ENCODE measurements at regions not wholly inside any gene's neighbourhood (a gene's known extent, or its start where the extent isn't known, plus 50 kb on each side); places are given as distances from the start of the nearest gene placed in this dataset.

DNA sequence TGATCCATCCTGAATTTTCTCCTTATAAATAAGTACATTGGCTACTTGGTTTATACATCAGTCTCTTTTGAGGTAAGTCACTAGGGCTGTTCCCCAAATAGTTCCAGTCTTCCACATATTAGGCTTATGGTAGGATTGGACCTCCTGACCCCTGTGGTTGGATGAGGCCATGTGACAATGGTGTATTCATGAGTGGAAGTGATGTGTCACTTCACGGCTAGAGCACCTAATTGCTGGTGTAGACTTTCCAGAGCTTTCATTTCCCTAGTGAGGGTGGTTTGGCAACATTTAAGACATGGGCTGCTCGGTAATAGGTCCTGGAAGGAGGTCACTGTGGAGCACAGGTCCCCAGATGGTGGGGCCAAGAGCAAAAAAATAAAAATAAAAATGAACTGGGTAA lies 141.2 kb upstream of the ABCB5 start:
- TF ChIP-seq, protein P1, sequence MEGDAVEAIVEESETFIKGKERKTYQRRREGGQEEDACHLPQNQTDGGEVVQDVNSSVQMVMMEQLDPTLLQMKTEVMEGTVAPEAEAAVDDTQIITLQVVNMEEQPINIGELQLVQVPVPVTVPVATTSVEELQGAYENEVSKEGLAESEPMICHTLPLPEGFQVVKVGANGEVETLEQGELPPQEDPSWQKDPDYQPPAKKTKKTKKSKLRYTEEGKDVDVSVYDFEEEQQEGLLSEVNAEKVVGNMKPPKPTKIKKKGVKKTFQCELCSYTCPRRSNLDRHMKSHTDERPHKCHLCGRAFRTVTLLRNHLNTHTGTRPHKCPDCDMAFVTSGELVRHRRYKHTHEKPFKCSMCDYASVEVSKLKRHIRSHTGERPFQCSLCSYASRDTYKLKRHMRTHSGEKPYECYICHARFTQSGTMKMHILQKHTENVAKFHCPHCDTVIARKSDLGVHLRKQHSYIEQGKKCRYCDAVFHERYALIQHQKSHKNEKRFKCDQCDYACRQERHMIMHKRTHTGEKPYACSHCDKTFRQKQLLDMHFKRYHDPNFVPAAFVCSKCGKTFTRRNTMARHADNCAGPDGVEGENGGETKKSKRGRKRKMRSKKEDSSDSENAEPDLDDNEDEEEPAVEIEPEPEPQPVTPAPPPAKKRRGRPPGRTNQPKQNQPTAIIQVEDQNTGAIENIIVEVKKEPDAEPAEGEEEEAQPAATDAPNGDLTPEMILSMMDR (IDR thresholded peaks at IDR 0.05; ENCODE audit: low read depth, low read length): no peak
- no peak for TF ChIP-seq EZH2phosphoT487 (IDR thresholded peaks at IDR 0.05; ENCODE audit: low read depth)
